ENCODE measurements at regions not wholly inside any gene's neighbourhood (a gene's known extent, or its start where the extent isn't known, plus 50 kb on each side); places are given as distances from the start of the nearest gene placed in this dataset.
A peak's percentile ranks its signal among the peaks of the same experiment; 100 is the strongest.
"Not testable (repeated sequence)": the region's sequence is repeated elsewhere in the genome, so short reads cannot be mapped to it uniquely, and the experiment has no call there.

DNA sequence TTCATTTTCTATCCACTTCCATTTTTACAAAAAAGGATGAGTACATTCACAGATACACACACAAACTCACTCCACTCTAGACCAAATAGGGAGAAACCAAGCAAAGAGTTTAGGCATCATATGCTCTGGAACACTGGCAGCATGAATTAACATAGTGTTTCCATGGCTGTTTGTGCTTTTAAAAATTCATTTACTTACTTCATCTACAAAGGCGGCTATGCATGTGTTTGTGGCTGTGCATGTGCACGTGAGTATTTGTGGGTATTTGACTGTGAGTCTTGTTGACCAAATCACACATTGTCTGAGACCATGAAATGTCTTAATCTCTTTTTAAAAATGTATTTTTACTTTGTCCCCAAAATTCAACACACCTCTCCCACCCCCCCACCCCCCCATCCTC is 203.0 kb upstream of the SESN3 start:
- DNase-seq: no peak

DNA sequence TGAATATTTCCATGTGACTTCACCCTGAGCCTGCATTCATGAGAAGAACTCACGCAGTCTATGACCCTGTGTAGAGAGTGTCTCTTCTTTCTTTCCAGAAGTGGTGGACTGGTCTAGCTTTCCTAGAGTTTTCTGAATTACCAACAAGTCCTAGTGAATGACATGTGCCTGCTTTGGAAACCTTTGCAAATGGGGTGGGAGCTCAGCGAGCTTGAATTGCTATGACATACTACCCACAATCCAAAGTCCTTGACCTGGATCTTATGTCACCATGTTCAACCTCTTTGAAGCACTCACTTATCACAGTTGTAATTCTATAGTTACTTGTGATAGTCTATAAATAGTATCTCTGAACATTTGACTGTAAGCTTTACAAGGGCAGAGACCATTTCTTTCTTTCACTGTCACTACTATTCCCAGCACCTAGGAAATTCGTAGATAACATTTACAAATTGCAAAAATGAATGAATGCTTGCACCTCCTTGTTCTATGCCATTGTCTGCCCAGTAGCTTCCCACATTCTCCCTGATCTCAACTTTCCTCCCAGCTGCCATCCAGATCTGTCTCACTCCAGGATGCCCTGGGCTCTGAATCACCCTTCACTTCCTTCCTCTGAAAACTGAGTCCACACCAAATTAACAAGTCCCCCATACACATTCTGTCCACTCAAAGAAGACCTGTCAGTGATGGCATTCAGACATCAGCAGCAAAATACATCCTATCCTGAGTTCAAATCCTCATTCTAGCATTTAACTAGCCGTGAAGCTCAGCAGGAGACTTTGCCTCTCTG is 201.9 kb upstream of the SESN3 start:
- peak; percentile 23 for DNase-seq

DNA sequence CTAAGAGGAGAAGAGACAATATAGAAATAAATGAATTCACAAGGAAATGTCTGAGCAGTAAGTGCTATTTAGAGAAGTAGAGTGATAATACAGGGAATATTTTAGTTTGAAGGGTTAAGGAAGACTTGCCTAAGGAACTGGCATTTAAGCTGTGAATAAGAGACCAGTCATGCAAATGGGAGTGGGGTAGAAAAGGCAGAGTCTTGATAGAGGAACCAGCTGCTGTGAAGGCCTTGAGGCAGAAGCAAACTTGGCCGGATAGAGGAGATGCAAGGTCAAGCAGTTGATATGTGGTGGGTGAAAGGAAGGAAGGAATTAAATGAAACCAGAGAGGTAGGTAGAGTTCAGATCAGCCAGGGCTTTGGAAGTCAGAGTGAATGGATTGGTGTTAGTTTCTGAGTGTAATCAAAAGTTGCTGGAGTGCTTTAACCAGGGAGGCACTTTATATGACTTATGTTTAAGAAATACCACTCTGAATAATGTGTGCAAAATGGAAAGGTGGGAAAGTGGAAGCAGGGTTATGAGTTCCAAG is 198.4 kb upstream of the SESN3 start:
- DNase-seq: no peak

DNA sequence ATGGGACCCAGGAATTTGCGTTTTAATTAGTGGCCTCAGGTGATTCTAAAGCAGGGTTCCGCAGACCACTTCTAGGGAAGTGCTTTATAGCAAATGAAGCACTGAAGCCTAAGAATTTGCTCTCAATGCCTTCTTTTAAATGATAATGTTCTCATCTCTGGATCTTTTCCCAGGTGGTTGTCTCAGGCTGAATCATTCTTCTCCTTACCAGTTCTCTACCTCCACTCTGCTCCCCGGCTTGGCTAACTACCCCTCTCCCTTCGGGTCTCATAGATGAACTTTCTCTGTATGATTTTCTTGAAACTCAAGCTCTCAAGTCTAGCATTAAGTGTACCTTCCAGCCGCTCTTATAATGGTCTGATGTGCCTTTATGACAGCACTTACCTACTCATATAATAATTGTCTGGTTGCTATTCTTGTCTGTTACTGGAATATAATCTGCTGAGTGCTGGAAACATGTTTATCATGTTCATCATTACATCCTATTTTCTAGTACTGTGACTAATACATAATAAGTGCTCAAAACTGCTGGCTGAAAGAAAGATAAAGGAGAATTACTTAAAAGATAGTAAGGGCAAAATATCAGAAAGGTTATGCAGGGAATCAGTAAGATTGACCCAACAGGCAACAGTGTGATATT is 195.9 kb upstream of the SESN3 start:
- no peak for DNase-seq

DNA sequence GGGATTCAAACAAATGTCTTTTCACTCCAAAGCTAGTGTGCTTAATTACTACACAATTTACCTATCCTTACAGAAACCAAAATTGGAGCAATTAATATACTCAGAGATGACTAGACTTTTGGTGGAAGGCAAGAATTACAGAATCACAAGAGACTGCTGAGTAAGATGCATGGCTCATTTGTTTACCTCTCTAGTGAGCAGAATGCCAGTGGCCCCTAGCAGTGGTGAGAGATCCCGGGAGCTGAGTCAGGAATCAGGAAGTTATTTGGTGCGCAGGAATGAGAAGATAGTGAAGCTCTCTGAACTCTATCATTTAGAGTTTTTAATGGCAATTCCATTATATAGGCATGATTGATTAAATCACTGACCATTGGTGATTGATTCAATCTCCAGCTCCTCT is 188.9 kb upstream of the SESN3 start:
- DNase-seq: no peak

DNA sequence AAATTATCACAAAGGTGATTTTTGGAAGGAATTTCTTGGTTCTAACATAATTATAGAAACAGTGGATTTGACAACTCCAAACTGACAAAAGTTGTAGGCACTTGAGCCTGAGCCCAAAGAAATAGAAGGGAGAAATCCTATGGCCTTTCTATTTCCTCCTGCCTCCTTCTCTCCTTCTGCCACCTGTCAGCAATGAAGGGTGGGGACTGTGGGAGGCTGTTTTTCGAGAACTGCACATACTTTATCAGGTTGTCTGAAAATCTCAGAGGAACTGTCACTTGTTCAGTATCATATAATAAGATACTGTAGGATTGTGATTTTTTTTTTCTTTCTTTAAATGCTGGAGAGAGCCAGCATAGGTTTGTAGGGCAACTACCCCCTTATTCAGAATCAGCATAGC is 187.9 kb upstream of the SESN3 start:
- no peak for DNase-seq

DNA sequence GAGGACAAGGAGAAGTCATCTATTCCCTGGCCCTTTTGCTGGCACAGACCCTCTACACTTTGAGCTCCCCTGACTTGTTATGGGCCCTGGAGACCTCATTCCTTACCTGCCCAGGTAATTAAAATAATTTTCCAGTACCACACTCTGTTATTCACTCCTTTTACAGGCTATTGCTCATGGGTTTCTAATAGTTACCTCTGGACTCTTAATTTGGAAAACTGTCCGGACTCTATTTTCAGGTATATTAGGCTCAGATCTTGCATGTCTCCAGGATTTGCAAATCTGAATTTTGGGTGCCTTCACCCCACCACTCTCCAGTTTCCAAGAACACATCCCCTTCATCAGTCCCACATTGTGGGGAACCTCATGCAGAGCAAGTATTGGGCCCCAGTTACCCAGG is 186.8 kb upstream of the SESN3 start:
- no peak for DNase-seq

DNA sequence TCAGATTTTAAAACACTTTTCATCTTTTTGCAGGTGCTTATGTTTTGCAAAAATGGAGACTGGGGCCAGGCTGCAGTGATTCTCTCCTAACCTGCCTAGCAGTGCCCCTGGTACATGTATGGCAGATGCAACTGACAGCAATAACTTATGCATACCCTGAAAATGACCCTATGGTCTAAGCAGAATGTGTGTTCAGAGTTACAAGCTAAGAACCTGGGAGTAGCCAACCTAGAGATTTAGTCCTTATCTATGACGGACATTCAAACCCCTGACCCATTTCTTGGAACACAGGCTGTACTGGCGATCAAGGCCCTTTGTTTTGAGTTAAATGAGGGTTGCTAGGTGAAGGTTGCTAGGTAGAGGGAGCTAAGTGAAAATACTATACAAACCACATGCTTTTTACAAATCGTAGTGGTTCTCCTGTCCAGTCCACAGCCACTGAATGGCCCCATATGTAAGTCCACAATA is 184.9 kb upstream of the SESN3 start:
- no peak for DNase-seq

DNA sequence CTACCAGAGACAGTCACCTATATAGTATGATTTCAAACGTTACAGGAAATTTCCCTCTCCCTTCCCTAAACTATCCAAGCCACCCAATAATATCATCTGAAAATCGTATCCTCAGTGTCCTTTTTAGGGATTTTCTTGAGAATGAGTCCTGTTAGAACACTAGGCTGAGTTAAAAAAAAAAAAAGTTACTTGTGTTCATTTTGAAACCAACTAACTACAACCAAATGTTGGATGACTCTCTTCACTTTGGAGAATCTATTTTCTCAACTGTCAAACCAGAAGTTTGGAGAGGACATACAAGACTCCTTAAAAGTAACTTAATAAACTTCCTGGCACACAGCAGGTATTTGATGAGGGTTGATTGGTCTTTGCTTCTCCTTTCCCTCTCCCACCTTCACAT is 183.2 kb upstream of the SESN3 start:
- no peak for DNase-seq

DNA sequence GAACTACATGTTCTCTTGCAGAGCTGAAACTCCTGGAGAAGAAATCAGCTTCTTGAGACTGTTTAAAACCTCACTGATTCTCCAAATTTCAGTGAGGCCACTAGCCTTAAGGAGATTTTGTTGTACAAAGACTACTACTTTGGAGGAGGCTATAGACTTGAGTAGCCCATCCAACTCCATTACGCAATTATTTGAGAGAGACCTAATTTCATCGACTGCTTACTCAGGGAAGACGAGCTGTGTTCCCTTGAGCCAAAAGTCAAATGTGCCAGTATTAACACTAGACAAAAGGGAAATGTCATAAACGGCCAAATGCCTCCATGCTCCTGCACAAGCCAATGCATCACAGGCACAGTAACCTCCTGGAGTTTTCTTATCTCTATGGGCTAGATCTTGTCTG is 182.8 kb upstream of the SESN3 start:
- no peak for DNase-seq

DNA sequence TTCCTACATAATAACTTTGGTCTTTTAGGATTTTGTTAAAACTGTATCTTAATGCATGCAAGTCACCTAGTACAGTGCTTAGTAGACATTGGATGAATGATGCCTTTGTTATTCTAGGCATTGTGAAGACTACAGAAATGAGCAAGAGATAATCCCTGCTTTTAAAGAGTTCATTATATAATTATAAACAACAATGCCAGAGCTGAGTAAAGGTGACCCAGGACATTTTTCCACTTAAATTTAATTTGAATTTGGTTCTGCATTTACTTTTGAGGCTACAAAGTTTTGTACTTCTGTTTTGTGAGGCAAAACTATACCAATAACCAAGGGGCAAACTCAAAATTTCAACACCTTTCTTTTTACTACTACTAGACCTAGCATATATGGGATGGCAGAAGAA is 182.0 kb upstream of the SESN3 start:
- no peak for DNase-seq

DNA sequence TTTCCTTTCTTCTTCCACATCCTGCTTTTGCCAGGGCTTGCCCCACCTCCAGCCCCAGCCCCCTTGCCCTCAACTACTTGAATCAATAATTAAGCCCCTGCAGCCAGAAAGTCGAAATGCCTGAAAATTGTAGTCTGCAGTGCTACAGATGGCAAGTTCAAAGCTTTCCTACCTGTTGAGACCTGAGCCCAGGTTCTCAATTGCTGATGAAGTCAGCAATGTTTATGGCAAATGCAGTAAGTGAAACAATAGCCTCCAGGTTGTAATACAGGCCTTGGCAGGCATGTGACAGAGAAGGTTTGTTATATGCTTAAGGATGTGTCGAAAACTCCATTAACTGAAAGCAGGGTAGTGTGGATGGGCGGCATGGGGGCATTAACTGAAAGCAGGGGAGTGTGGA is 181.1 kb upstream of the SESN3 start:
- peak; percentile 1 for DNase-seq

DNA sequence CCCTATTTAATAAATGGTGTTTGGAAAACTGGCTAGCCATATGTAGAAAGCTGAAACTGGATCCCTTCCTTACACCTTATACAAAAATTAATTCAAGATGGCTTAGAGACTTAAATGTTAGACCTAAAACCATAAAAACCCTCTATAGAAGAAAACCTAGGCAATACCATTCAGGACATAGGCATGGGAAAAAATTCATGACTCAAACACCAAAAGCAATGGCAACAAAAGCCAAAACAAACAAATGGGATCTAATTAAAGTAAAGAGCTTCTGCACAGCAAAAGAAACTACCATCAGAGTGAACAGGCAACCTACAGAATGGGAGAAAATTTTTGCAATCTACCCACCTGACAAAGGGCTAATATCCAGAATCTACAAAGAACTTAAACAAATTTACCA is 179.7 kb upstream of the SESN3 start:
- DNase-seq: not testable (repeated sequence)

DNA sequence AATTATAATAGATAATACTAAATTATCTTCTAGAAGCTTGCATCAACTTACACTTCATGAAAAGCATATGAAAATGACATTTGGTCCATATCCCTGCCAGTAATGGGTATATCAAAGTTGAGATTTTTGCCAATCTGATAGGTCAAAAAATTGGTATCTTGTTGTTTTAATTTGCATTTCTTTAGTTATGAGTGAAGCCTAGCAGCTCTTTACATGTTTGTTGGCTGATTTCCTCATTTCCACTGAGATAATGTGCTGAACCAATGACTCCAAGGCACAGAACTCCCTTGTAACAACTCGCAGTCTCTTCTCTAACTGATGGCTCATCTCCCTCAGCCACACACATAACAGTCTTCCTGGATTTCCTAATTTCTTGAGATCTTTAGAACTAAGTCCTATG is 175.3 kb upstream of the SESN3 start:
- DNase-seq: no peak

DNA sequence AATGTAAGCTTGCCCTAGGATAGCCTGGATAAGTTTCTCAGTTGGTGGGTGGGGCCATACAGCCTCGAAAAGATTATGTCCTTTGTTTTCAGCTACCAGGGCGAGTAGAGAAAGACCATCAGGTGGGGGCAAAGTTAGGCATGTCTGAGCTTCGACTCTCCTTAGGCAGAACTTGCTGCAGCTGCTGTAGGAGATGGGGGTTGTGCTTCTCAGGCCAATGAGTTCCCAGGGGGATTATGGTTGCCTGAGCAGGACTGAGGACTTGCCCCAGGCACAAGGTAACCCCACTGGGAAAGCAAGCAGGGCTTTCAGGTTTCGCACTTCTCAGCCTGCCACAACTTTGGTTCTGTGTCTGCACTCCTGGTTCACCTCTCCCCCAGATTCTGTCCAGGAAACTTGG is 173.4 kb upstream of the SESN3 start:
- DNase-seq: no peak

DNA sequence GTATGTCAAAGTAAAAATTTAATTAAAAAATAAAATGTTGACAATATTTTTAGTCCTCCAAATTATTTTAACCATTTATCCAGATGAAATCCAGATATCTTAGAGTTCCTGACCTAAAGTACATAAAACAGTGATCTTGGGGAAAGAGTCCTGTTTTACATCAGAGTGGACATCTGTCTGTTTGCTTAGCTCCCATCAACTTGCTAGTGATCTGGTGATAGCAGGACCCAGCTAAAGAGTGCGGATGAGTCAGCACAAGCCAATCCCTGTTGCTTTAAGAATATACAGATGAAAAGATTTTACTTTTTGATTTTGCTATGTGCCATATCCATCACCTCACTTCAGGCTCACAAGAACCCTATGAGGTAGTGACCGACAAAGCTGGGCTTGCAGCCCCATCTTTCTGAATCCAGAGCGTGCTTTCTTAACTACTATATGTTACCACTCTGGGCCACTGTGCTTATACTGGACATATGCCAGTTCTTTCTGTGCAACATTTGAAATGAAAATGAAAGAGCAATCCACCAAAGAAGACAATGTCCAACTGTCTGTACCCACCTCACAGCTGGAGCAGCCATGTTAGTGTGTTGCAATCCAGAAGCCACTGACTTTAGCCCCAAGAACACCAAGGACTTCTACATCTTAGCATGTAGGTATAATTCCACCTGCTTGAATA is 167.6 kb upstream of the SESN3 start:
- no peak for DNase-seq

DNA sequence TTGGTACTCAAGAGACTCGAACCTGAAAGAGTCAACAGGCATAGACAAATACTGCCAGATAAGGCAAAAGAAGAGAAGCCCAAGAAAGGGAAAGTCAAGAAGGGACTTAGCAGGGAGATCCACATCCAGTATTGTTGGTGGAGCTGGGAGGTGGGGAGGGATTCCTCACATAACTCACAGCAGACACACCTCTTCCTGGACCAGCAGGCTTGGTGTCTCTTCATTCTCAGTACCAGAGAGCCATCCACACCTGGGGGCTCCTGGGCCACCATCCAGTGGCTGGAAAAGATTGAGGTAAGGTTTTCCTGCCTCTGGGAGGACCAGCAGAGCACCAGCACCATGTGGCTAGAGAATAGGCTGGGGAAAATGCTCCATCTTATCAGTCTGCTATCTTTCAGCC is 161.6 kb upstream of the SESN3 start:
- no peak for DNase-seq

DNA sequence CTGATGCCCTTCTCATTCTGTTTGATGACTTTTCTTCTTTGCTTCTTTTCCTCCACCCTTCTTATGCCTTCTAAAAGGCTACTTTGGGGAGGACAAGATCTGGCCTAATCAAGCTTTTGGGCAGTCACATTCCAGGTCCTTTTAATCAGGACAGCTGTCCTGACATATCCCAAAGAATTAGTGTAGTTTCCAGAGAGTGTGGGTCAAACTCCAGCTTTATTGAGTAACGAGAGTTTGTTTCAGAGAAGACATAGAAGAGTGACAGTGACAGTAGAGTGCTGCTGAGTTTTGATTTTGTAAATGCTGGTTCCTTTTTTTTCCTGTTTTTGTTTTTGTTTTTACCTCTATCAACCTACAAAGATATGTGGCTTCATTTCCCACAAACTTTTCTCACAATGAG is 158.4 kb upstream of the SESN3 start:
- DNase-seq: no peak

DNA sequence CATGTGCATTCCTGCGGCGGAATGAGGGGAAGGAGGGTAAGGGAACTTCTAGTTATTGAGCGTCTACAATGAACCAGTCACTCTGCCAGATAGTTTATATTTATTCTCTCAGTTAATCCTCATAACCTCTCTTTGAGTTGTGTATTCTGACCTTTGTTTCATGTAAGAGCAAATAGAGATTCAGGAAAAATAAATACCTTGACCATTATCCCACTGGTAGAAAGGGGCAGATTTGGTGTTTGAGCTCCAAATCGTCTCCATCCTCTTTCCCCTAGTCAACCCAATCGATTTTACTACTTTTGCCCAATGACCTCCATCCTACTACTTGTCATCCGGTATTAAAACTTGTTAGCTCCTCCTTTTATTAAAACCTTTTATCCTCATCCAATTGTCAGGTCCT is 157.1 kb upstream of the SESN3 start:
- DNase-seq: no peak

DNA sequence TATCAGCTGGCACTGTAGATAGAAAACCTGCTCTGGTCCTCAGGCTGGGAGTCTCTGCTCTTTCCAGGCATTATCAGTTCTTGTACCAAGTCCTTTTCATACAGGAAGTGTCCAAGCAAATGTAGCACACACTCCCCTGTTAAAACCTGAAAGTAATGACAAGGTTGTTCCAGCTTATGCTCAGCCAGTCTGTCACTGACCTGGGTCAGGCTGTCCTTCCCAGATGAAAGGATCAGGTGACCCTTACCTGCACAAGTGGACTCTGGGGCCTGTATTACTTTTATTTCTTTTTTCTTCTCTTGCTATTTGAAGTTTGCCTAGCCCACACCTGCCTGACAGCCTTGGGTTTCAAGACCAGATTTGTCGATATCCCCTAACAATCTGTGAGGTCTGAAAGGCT is 156.3 kb upstream of the SESN3 start:
- DNase-seq: no peak

DNA sequence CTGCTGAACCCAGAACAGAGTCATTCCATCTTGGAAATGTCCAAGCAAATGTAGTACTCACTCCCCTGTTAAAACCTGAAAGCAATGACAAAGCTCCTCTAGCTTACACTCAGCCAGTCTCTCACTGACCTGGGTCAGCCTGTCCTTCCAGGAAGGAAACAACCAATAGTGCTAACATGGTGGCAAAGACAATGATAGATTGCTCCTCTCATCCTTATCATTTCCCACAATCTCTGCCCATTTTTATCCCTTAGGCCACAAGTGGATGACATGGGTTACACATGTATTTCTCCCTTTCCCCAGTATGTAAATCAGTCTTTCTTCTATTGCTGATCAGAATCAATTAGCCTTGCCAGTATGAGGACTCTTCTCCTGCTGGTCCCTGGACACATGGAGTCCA is 154.6 kb upstream of the SESN3 start:
- no peak for DNase-seq

DNA sequence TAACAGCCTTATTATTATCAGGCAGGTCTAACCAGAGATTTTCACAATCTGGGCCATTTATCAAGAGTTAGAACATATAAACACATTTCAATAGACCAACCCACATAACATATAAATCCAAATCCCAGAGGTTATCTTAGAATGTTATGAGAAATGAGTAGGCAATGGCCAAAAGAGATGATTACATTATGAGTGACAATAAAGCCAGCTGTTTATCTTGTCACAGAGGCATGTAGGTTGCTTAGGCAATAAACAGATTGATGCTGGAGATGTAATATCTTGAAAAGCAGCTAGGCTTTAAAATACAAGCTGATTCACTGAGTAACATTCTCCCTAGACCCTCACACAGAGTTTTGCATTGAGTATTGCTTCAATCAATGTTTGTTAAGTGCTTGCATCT is 148.5 kb upstream of the SESN3 start:
- DNase-seq: no peak

DNA sequence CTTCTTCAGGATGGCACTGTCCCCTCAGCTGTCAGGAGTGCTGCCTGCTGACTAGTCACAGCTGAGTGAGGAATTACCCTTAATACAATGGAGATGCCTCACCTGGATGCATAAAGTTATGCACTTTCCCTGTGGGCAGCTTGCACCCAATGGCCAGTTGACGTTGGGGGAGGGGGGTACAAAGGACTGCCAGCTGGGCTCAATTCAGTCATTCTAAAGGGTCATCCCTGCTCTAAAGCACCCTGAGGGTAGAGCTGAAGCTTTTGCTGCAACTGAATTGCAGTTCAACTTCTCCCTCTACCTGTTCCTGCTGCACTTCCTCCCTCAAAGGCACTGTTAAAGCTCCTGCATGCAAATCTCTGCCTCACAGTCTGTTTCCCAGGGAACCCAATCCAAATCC is 147.8 kb upstream of the SESN3 start:
- DNase-seq: no peak

All from tongue (tissue), 1 donor.